IMR-90 (cell line): ENCODE measurements at regions not wholly inside any gene's neighbourhood (a gene's known extent, or its start where the extent isn't known, plus 50 kb on each side); places are given as distances from the start of the nearest gene placed in this dataset.

Experiments
- ATAC-seq: fragments of 200-7000 bp; cut with Tn5 transposase; 2 replicates; pipeline ENCODE4 v1.9.1; 2020; ENCODE audit warnings: low read depth, mild to moderate bottlenecking, moderate library complexity
- BruUV-seq: library from RNA; stranded (reverse); fragments of 400-500 nt; replicated peaks from 2 replicates; lab custom pipeline; 2021; lab: Mats Ljungman, UMichigan
- CTCF ChIA-PET: fragments of 300-600 bp; formaldehyde crosslinking; extraction: SDS; loops from one replicate; lab custom pipeline; 2021; ENCODE audit warnings: antibody characterized with exemption; lab: Yijun Ruan, JAX
- POLR2A ChIA-PET: fragments of 300-600 bp; sonication (Branson Sonifier 250); formaldehyde crosslinking; loops from one replicate; lab custom pipeline; 2022; ENCODE audit warnings: antibody characterized with exemption; ENCODE audit not compliant: unreplicated experiment; lab: Charles Lee
- DNase-seq: peaks from one replicate; pipeline ENCODE4 v3.0.0; 2013
- H2AFZ ChIP-seq: replicated peaks from 2 replicates; pipeline ENCODE3; 2013; ENCODE audit warnings: low read length, mild to moderate bottlenecking; ENCODE audit not compliant: poor library complexity
- H2AK5ac ChIP-seq: 2 replicates; pipeline ENCODE4 v1.6.1; 2013; ENCODE audit warnings: low read depth, low read length, inconsistent platforms
- H2AK9ac ChIP-seq: replicated peaks from 2 replicates; pipeline ENCODE3; 2013; ENCODE audit warnings: mild to moderate bottlenecking, low read depth, low read length, moderate library complexity; ENCODE audit not compliant: poor library complexity
- H2BK120ac ChIP-seq: 2 replicates; pipeline ENCODE4 v1.6.1; 2013; ENCODE audit warnings: low read depth, low read length, inconsistent platforms
- H2BK15ac ChIP-seq: 3 replicates; pipeline ENCODE4 v1.6.1; 2013; ENCODE audit warnings: low read depth, low read length, inconsistent platforms
- H2BK20ac ChIP-seq: 2 replicates; pipeline ENCODE4 v1.6.1; 2013; ENCODE audit warnings: low read depth, mild to moderate bottlenecking, inconsistent platforms, low read length, moderate library complexity
- H2BK5ac ChIP-seq: 2 replicates; pipeline ENCODE4 v1.6.1; 2013; ENCODE audit warnings: mild to moderate bottlenecking, low read depth, low read length, inconsistent platforms; ENCODE audit not compliant: poor library complexity, severe bottlenecking
- H3K14ac ChIP-seq: replicated peaks from 2 replicates; pipeline ENCODE4 v1.6.1; 2013; ENCODE audit warnings: low read depth, low read length, inconsistent platforms
- H3K18ac ChIP-seq: 2 replicates; pipeline ENCODE4 v1.6.1; 2013; ENCODE audit warnings: low read depth, low read length, control low read depth
- H3K23ac ChIP-seq: 2 replicates; pipeline ENCODE4 v1.6.1; 2013; ENCODE audit warnings: low read depth, low read length, inconsistent platforms
- H3K27ac ChIP-seq: 2 replicates; pipeline ENCODE4 v1.5.1; 2013; ENCODE audit warnings: mild to moderate bottlenecking, control low read depth, low read length; ENCODE audit not compliant: insufficient read depth
- H3K27me3 ChIP-seq: 2 replicates; pipeline ENCODE4 v1.6.1; 2013; ENCODE audit warnings: low read length; ENCODE audit not compliant: control insufficient read depth, insufficient read depth
- H3K36me3 ChIP-seq: 2 replicates; pipeline ENCODE4 v1.6.1; 2013; ENCODE audit warnings: low read length, mixed read lengths; ENCODE audit not compliant: control insufficient read depth, insufficient read depth
- H3K4ac ChIP-seq: 2 replicates; pipeline ENCODE4 v1.6.1; 2013; ENCODE audit warnings: low read depth, low read length, inconsistent platforms
- H3K4me1 ChIP-seq: 2 replicates; pipeline ENCODE4 v1.6.1; 2013; ENCODE audit warnings: low read length, mixed read lengths; ENCODE audit not compliant: control insufficient read depth, insufficient read depth
- H3K4me2 ChIP-seq: 2 replicates; pipeline ENCODE4 v1.6.1; 2013; ENCODE audit warnings: low read depth, mild to moderate bottlenecking, control low read depth, low read length, moderate library complexity
- H3K4me3 ChIP-seq: 2 replicates; pipeline ENCODE4 v1.5.1; 2013; ENCODE audit warnings: low read depth, mild to moderate bottlenecking, control low read depth, low read length, moderate library complexity; ENCODE audit not compliant: insufficient read depth
- H3K56ac ChIP-seq: 2 replicates; pipeline ENCODE4 v1.6.1; 2013; ENCODE audit warnings: low read length, inconsistent platforms; ENCODE audit not compliant: insufficient read depth; ENCODE audit errors: extremely low read depth
- H3K79me1 ChIP-seq, 2 experiments: 2 replicates each; pipeline ENCODE4 v1.6.1; 2013; ENCODE audit warnings: low read length in 2 of 2, inconsistent platforms in 1 of 2, low read depth in 1 of 2
- H3K9ac ChIP-seq: 2 replicates; pipeline ENCODE4 v1.6.1; 2013; ENCODE audit warnings: low read depth, low read length, control low read depth
- H3K9me1 ChIP-seq: 2 replicates; pipeline ENCODE4 v1.6.1; 2013; ENCODE audit warnings: low read length, inconsistent platforms; ENCODE audit not compliant: insufficient read depth
- H3K9me3 ChIP-seq: 2 replicates; pipeline ENCODE4 v1.6.1; 2013; ENCODE audit warnings: low read length; ENCODE audit not compliant: control insufficient read depth, insufficient read depth
- H4K20me1 ChIP-seq: 2 replicates; pipeline ENCODE4 v1.6.1; 2013; ENCODE audit warnings: low read length, inconsistent platforms; ENCODE audit not compliant: insufficient read depth
- H4K5ac ChIP-seq: 2 replicates; pipeline ENCODE4 v1.6.1; 2013; ENCODE audit warnings: mild to moderate bottlenecking, low read depth, low read length, control low read depth
- H4K8ac ChIP-seq, 2 experiments: 2 replicates each; pipeline ENCODE4 v1.6.1; 2013; ENCODE audit warnings: low read depth in 2 of 2, low read length in 2 of 2, control low read depth in 1 of 2, inconsistent platforms in 1 of 2
- H4K91ac ChIP-seq: 2 replicates; pipeline ENCODE4 v1.6.1; 2013; ENCODE audit warnings: low read depth, low read length, inconsistent platforms; ENCODE audit not compliant: insufficient read depth
- BHLHE40 ChIP-seq: fragments of 150-350 bp; IDR thresholded peaks from 2 replicates; pipeline ENCODE4 v1.6.1; 2016; ENCODE audit warnings: mild to moderate bottlenecking, low read depth, low read length
- CEBPB ChIP-seq: IDR thresholded peaks from 2 replicates; pipeline ENCODE4 v1.6.1; 2012; ENCODE audit warnings: low read depth, low read length, improper control_type of control experiment
- CTCF ChIP-seq: conservative IDR thresholded peaks from 2 replicates; pipeline ENCODE4 v1.5.1; 2012; ENCODE audit warnings: mild to moderate bottlenecking, low read depth, low read length, improper control_type of control experiment
- FOS ChIP-seq: fragments of 150-350 bp; IDR thresholded peaks from 2 replicates; pipeline ENCODE4 v1.6.1; 2016; ENCODE audit warnings: low read depth, low read length
- MAFK ChIP-seq: IDR thresholded peaks from 2 replicates; pipeline ENCODE4 v1.6.1; 2012; ENCODE audit warnings: low read depth, low read length, improper control_type of control experiment
- NFE2L2 ChIP-seq: fragments of 150-350 bp; IDR thresholded peaks from 2 replicates; pipeline ENCODE4 v1.6.1; 2016; ENCODE audit warnings: low read depth, mild to moderate bottlenecking, low read length
- POLR2A ChIP-seq: IDR thresholded peaks from 2 replicates; pipeline ENCODE4 v1.6.1; 2012; ENCODE audit warnings: mild to moderate bottlenecking, low read depth, low read length
- RAD21 ChIP-seq: IDR thresholded peaks from 2 replicates; pipeline ENCODE4 v1.6.1; 2012; ENCODE audit warnings: low read length, improper control_type of control experiment
- RCOR1 ChIP-seq: IDR thresholded peaks from 2 replicates; pipeline ENCODE4 v1.6.1; 2012; ENCODE audit warnings: mild to moderate bottlenecking, low read length, improper control_type of control experiment; ENCODE audit not compliant: insufficient replicate concordance
- SMC3 ChIP-seq: fragments of 150-350 bp; IDR thresholded peaks from 2 replicates; pipeline ENCODE4 v1.6.1; 2016; ENCODE audit warnings: low read depth, mild to moderate bottlenecking, antibody characterized with exemption, low read length, moderate library complexity
- WGBS, 2 experiments: methylation state at CpG; one replicate each; pipeline versions ENCODE4 v1.1.5 to v1.1.7; 2013; ENCODE audit warnings: missing lambda C conversion rate in 2 of 2; ENCODE audit not compliant: insufficient read length in 1 of 2; ENCODE audit errors: extremely low coverage in 2 of 2; 5-methylcytosine and 5-hydroxymethylcytosine counted together
- dilution Hi-C: fragments of 300-500 bp; cut with HindIII; formaldehyde crosslinking; loops from one replicate; pipeline ENCODE4 v1.14.3; 2018; ENCODE audit warnings: low sequenced_read_pairs; ENCODE audit not compliant: unreplicated experiment
- in situ Hi-C: fragments of 300-500 bp; cut with MboI; formaldehyde crosslinking; loops from 3 replicates; pipeline ENCODE4 v1.14.3; 2019; ENCODE audit warnings: low sequenced_read_pairs, inconsistent platforms, mixed read lengths
- intact Hi-C: fragments of 100-400 bp; cut with micrococcal nuclease; formaldehyde crosslinking; loops from 2 replicates; pipeline ENCODE4 v1.10.0; 2022
- TF ChIP-seq, protein P1 (sequence below): fragments of 150-350 bp; IDR thresholded peaks from 2 replicates; pipeline ENCODE4 v1.6.1; 2016; ENCODE audit warnings: low read depth, mild to moderate bottlenecking, low read length, moderate library complexity, borderline replicate concordance

- no peak overlapping the region for H2AK5ac ChIP-seq
- WGBS, 2 experiments, result 27% methylated on average over 4 of the region's 11 CpGs; no CpG with 5 or more reads in 1 of the 2 experiments
- H4K8ac ChIP-seq, result no peak overlapping the region
- H4K91ac ChIP-seq, result no peak overlapping the region
- ChIA-PET CTCF (no interaction called here), POLR2A (no interaction called here)
- H3K56ac ChIP-seq, result no peak overlapping the region
- H2AK9ac ChIP-seq, result no peak overlapping the region
- H4K20me1 ChIP-seq, result no peaks in the 10 kb centered on the region
- H2BK120ac ChIP-seq, result no peak overlapping the region
- dilution Hi-C loops, result no loop called here
- H3K4me3 ChIP-seq, result no peak overlapping the region
- peaks cover 37% of the 10 kb centered on the region for H3K9me3 ChIP-seq
- H3K14ac ChIP-seq, result no peak overlapping the region
- H2BK20ac ChIP-seq, result no peak overlapping the region
- H2BK5ac ChIP-seq, result no peak overlapping the region
- TF ChIP-seq MAFK (no peak), NFE2L2 (no peak), BHLHE40 (no peak), RCOR1 (no peak), SMC3 (no peak), CEBPB (no peak), POLR2A (no peak), RAD21 (no peak), FOS (no peak), CTCF (no peak)
- TF ChIP-seq, protein P1, sequence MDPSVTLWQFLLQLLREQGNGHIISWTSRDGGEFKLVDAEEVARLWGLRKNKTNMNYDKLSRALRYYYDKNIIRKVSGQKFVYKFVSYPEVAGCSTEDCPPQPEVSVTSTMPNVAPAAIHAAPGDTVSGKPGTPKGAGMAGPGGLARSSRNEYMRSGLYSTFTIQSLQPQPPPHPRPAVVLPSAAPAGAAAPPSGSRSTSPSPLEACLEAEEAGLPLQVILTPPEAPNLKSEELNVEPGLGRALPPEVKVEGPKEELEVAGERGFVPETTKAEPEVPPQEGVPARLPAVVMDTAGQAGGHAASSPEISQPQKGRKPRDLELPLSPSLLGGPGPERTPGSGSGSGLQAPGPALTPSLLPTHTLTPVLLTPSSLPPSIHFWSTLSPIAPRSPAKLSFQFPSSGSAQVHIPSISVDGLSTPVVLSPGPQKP, result no peak
- H4K5ac ChIP-seq, result no peak overlapping the region
- no peaks in the 10 kb centered on the region for H3K4me1 ChIP-seq
- H3K23ac ChIP-seq, result no peak overlapping the region
- no peaks in the 10 kb centered on the region for H3K27me3 ChIP-seq
- no peak overlapping the region for H3K9ac ChIP-seq
- no peak overlapping the region for H3K4ac ChIP-seq
- H3K18ac ChIP-seq, result no peak overlapping the region
- H3K9me1 ChIP-seq, result no peaks in the 10 kb centered on the region
- H3K79me1 ChIP-seq, result no peaks in the 10 kb centered on the region
- H3K4me2 ChIP-seq, result no peak overlapping the region
- ATAC-seq, result no peak
- no peaks in the 10 kb centered on the region for H3K36me3 ChIP-seq
- BruUV-seq, result no TSS peak
- DNase-seq, result no peak
- no peak overlapping the region for H2AFZ ChIP-seq
- no peak overlapping the region for H3K27ac ChIP-seq
- in situ Hi-C loops, result no loop called here
- intact Hi-C loops, result no loop called here
- no peak overlapping the region for H2BK15ac ChIP-seq
Observed at GRCh38 chr10:131580076-131580652, 268.6 kb upstream of the TCERG1L start.
